ENCODE measurements at regions not wholly inside any gene's neighbourhood (a gene's known extent, or its start where the extent isn't known, plus 50 kb on each side); places are given as distances from the start of the nearest gene placed in this dataset.

- FAIRE-seq (no peak), DNase-seq (ENCODE audit: insufficient read length, low spot score) (no peak)
- no peak for TF ChIP-seq CTCF (IDR thresholded peaks at IDR 0.05; ENCODE audit: insufficient read depth, missing control alignments)
These were observed 274.5 kb upstream of the PEX5L start for GRCh38 chr3:180311242-180311641.

GRCh38 chr3:180316321-180316720, 279.6 kb upstream of the PEX5L start:
- FAIRE-seq (no peak), DNase-seq (ENCODE audit: insufficient read length, low spot score) (no peak)
- no peak for TF ChIP-seq CTCF (IDR thresholded peaks at IDR 0.05; ENCODE audit: insufficient read depth, missing control alignments)

- DNase-seq (ENCODE audit: insufficient read length, low spot score) (no peak), FAIRE-seq (no peak)
- TF ChIP-seq CTCF (IDR thresholded peaks at IDR 0.05; ENCODE audit: insufficient read depth, missing control alignments): no peak
These were observed 282.5 kb upstream of the TTC14 start for GRCh38 chr3:180319461-180319860.

- FAIRE-seq: no peak
- no peak for DNase-seq (ENCODE audit: insufficient read length, low spot score)
- TF ChIP-seq CTCF (IDR thresholded peaks at IDR 0.05; ENCODE audit: insufficient read depth, missing control alignments): no peak
These were observed 281.3 kb upstream of the TTC14 start for GRCh38 chr3:180320631-180321030.

- DNase-seq (ENCODE audit: insufficient read length, low spot score): no peak
- no peak for TF ChIP-seq CTCF (IDR thresholded peaks at IDR 0.05; ENCODE audit: insufficient read depth, missing control alignments)
- FAIRE-seq: no peak
These were observed 280.4 kb upstream of the TTC14 start for GRCh38 chr3:180321534-180321933.

- no peak for FAIRE-seq
- no peak for TF ChIP-seq CTCF (IDR thresholded peaks at IDR 0.05; ENCODE audit: insufficient read depth, missing control alignments)
- no peak for DNase-seq (ENCODE audit: insufficient read length, low spot score)
These were observed 279.1 kb upstream of the TTC14 start for GRCh38 chr3:180322829-180323228.

- no peak for TF ChIP-seq CTCF (IDR thresholded peaks at IDR 0.05; ENCODE audit: insufficient read depth, missing control alignments)
- DNase-seq (ENCODE audit: insufficient read length, low spot score) (no peak), FAIRE-seq (no peak)
These were observed 277.2 kb upstream of the TTC14 start for GRCh38 chr3:180324791-180325190.
